ENCODE measurements at regions not wholly inside any gene's neighbourhood (a gene's known extent, or its start where the extent isn't known, plus 50 kb on each side); places are given as distances from the start of the nearest gene placed in this dataset.
A peak's percentile ranks its signal among the peaks of the same experiment; 100 is the strongest.

DNA sequence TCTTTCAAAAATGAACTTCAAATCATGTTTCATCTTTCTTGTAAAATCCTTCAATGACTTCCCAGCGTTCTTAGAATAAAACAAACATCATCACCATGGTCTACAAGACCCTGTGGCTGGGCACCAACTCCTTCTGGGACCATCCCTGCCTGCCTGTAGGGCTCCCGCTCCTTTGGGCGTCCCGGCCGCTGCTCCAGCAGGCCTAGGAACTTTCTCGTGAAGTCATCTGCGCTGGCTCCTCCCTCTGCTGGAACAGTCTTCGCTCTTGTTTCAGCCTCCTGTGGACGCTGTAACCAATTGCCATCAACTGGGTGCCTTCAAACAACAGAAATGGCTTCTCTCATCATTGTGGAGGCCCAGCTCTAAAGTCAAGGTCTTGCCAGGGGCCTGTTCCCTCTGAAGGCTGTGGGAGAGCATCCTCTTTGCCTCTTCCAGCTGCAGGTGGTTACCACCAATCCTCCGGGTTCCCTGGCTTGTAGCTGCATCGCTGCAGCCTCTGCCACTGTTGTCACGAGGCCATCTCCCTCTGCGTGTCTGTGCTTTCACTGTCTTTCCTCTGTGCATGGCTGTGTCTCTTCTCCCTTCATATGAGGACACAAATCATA lies 185.5 kb upstream of the SDK2 start:
- Histone ChIP-seq H4K8ac (ENCODE audit: extremely low read depth, insufficient read depth, low read length) (no peak overlapping the region; the same call in 1 of the 2 replicates), H4K5ac (ENCODE audit: insufficient read length, low read depth, low read length) (no peak overlapping the region), H2AK5ac (ENCODE audit: low read depth, low read length) (peak overlapping the region; percentile 95; the same call in 1 of the 2 replicates), H2BK5ac (ENCODE audit: low read depth, low read length) (no peak overlapping the region; the same call in 1 of the 2 replicates), H2BK20ac (ENCODE audit: low read length) (no peak overlapping the region; the same call in 1 of the 2 replicates), H3K9me3 (ENCODE audit: insufficient read depth in 2 of 2, low read depth in 1 of 2, low read length in 1 of 2) (no peaks in the 10 kb centered on the region), H3K9ac (replicated peaks in 1 of 4; ENCODE audit: extremely low read depth in 1 of 4, low read depth in 3 of 4, low read length in 3 of 4) (no peak overlapping the region), H3K79me1 (ENCODE audit: low read depth, low read length) (no peaks in the 10 kb centered on the region), H2BK15ac (ENCODE audit: low read length) (no peak overlapping the region), H3K14ac (ENCODE audit: insufficient read length) (no peak overlapping the region), H2BK120ac (replicated peaks; ENCODE audit: low read depth, low read length) (no peak overlapping the region), H3K18ac (ENCODE audit: extremely low read depth, low read length) (no peak overlapping the region), H3K4me2 (ENCODE audit: insufficient read depth in 1 of 2, low read depth in 2 of 2, low read length in 2 of 2) (no peak overlapping the region), H3K56ac (replicated peaks; ENCODE audit: insufficient read length, low read depth, low read length) (no peak overlapping the region), H3K4me1 (replicated peaks in 1 of 4; ENCODE audit: control insufficient read depth in 3 of 4, insufficient read depth in 4 of 4, low read length in 3 of 4) (peaks cover 0 to 15% (median 7%) of the 10 kb centered on the region in 4 experiments; a peak in 6 of 7 replicates), H4K20me1 (replicated peaks in 1 of 2; ENCODE audit: control insufficient read depth in 1 of 2, insufficient read depth in 2 of 2, low read length in 2 of 2) (no peaks in the 10 kb centered on the region), H2BK12ac (ENCODE audit: low read depth, low read length) (peak overlapping the region; percentile 87; the same call in 1 of the 2 replicates), H3K23ac (ENCODE audit: insufficient read length) (no peak overlapping the region), H4K91ac (replicated peaks; ENCODE audit: insufficient read length, low read length) (no peak overlapping the region), H2AFZ (ENCODE audit: low read length) (no peak overlapping the region), H3K4me3 (ENCODE audit: extremely low read depth in 1 of 4, insufficient read depth in 2 of 4, low read depth in 3 of 4, low read length in 4 of 4) (no peak overlapping the region), H3K27ac (ENCODE audit: low read depth, low read length) (no peak overlapping the region), H3K4ac (replicated peaks; ENCODE audit: insufficient read length, low read depth, low read length) (peak overlapping the region; percentile 34), H3K36me3 (ENCODE audit: control insufficient read depth in 2 of 4, insufficient read depth in 4 of 4, low read length in 3 of 4) (no peaks in the 10 kb centered on the region), H3K27me3 (replicated peaks in 1 of 4; ENCODE audit: control insufficient read depth in 3 of 4, extremely low read depth in 1 of 4, insufficient read depth in 3 of 4, low read length in 3 of 4) (peaks cover 0 to 19% (median 10%) of the 10 kb centered on the region in 4 experiments; a peak in 6 of 7 replicates), H3K23me2 (ENCODE audit: low read depth, low read length) (no peaks in the 10 kb centered on the region), H3K79me2 (ENCODE audit: control insufficient read depth in 1 of 2, insufficient read depth in 2 of 2, low read length in 2 of 2) (no peaks in the 10 kb centered on the region)
- no peak for DNase-seq (ENCODE audit: low read depth in 1 of 2, low spot score in 2 of 2)
- CTCF ChIA-PET (ENCODE audit: partially characterized antibody), result interaction anchor here (0.7 to 1.9 kb wide), 2 partner anchors 9 to 71 kb away, joined by 4 to 5 read pairs; no protein-coding TSS in a partner anchor
- no peak for TF ChIP-seq MAFK (IDR thresholded peaks at IDR 0.05; ENCODE audit: low read depth, low read length)
- no peak for TF ChIP-seq HDAC6 (IDR thresholded peaks at IDR 0.05; ENCODE audit: low read depth, low read length)
- no peak for TF ChIP-seq JUND (IDR thresholded peaks at IDR 0.05; ENCODE audit: low read length)
- TF ChIP-seq NRF1 (IDR thresholded peaks at IDR 0.05; ENCODE audit: low read depth, low read length), result no peak
- TF ChIP-seq SUZ12 (IDR thresholded peaks at IDR 0.05; ENCODE audit: low read length), result no peak
- no peak for TF ChIP-seq RAD21 (IDR thresholded peaks at IDR 0.05 in 1 of 2, conservative IDR thresholded peaks at IDR 0.05 in 1 of 2; ENCODE audit: low read depth in 2 of 2, low read length in 2 of 2)
- no peak for TF ChIP-seq SIN3A (conservative IDR thresholded peaks at IDR 0.05 in 1 of 2, IDR thresholded peaks at IDR 0.05 in 1 of 2; ENCODE audit: low read depth in 1 of 2, low read length in 2 of 2)
- TF ChIP-seq FOSL1 (IDR thresholded peaks at IDR 0.05; ENCODE audit: insufficient read depth, low read depth, low read length), result no peak
- TF ChIP-seq CEBPB (IDR thresholded peaks at IDR 0.05; ENCODE audit: low read depth, low read length), result no peak
- TF ChIP-seq TEAD4 (IDR thresholded peaks at IDR 0.05; ENCODE audit: low read depth, low read length), result no peak
- TF ChIP-seq SRF (IDR thresholded peaks at IDR 0.05; ENCODE audit: low read depth, low read length), result no peak
- no peak for TF ChIP-seq EP300 (IDR thresholded peaks at IDR 0.05; ENCODE audit: borderline replicate concordance in 1 of 2, low read depth in 2 of 2, low read length in 2 of 2)
- POLR2A ChIA-PET (ENCODE audit: partially characterized antibody), result interaction anchor here (0.9 kb wide), 1 partner anchor 9 kb away, joined by 4 read pairs; no protein-coding TSS in a partner anchor
- WGBS, 2 experiments (ENCODE audit: extremely low coverage in 1 of 2, insufficient coverage in 1 of 2, insufficient read length in 1 of 2, insufficient replicate concordance in 2 of 2, low coverage in 1 of 2, low lambda C conversion rate in 2 of 2, missing lambda C conversion rate in 1 of 2), result 89% methylated on average over 13 of the region's 13 CpGs; no CpG with 5 or more reads in 1 of the 2 experiments
- no peak for FAIRE-seq
